AG10803 (cell line): ENCODE measurements at regions not wholly inside any gene's neighbourhood (a gene's known extent, or its start where the extent isn't known, plus 50 kb on each side); places are given as distances from the start of the nearest gene placed in this dataset.

ENCODE experiments used
- DNase-seq: peaks from one replicate; pipeline ENCODE4 v3.0.0; 2010; ENCODE audit warnings: low read depth
- H3K4me3 ChIP-seq: 2 replicates; pipeline ENCODE4 v1.5.1; 2011; ENCODE audit warnings: mild to moderate bottlenecking, low read length, control low read depth
- CTCF ChIP-seq: conservative IDR thresholded peaks from 2 replicates; pipeline ENCODE4 v1.5.1; 2011; ENCODE audit warnings: mild to moderate bottlenecking, low read length, control low read depth, inconsistent platforms

- no peak for TF ChIP-seq CTCF
- H3K4me3 ChIP-seq: no peak overlapping the region
- DNase-seq: no peak
These were observed 872.1 kb upstream of the PCDH10 start for GRCh38 chr4:132276989-132277388.

- no peak for TF ChIP-seq CTCF
- DNase-seq: no peak
- H3K4me3 ChIP-seq: no peak overlapping the region
These were observed 867.4 kb upstream of the PCDH10 start for GRCh38 chr4:132281733-132282132.

GRCh38 chr4:132284910-132285426, 864.1 kb upstream of the PCDH10 start:
- TF ChIP-seq CTCF: no peak
- no peak for DNase-seq
- H3K4me3 ChIP-seq: no peak overlapping the region

GRCh38 chr4:132297346-132297745, 851.7 kb upstream of the PCDH10 start:
- no peak for TF ChIP-seq CTCF
- no peak for DNase-seq
- no peak overlapping the region for H3K4me3 ChIP-seq

GRCh38 chr4:132299841-132300240, 849.3 kb upstream of the PCDH10 start:
- TF ChIP-seq CTCF: no peak
- DNase-seq: no peak
- no peak overlapping the region for H3K4me3 ChIP-seq

- TF ChIP-seq CTCF: no peak
- DNase-seq: no peak
- H3K4me3 ChIP-seq: no peak overlapping the region
These were observed 836.6 kb upstream of the PCDH10 start for GRCh38 chr4:132312521-132312920.

- no peak for TF ChIP-seq CTCF
- no peak overlapping the region for H3K4me3 ChIP-seq
- DNase-seq: no peak
These were observed 835.2 kb upstream of the PCDH10 start for GRCh38 chr4:132313852-132314251.
